ENCODE measurements at regions not wholly inside any gene's neighbourhood (a gene's known extent, or its start where the extent isn't known, plus 50 kb on each side); places are given as distances from the start of the nearest gene placed in this dataset.

DNA sequence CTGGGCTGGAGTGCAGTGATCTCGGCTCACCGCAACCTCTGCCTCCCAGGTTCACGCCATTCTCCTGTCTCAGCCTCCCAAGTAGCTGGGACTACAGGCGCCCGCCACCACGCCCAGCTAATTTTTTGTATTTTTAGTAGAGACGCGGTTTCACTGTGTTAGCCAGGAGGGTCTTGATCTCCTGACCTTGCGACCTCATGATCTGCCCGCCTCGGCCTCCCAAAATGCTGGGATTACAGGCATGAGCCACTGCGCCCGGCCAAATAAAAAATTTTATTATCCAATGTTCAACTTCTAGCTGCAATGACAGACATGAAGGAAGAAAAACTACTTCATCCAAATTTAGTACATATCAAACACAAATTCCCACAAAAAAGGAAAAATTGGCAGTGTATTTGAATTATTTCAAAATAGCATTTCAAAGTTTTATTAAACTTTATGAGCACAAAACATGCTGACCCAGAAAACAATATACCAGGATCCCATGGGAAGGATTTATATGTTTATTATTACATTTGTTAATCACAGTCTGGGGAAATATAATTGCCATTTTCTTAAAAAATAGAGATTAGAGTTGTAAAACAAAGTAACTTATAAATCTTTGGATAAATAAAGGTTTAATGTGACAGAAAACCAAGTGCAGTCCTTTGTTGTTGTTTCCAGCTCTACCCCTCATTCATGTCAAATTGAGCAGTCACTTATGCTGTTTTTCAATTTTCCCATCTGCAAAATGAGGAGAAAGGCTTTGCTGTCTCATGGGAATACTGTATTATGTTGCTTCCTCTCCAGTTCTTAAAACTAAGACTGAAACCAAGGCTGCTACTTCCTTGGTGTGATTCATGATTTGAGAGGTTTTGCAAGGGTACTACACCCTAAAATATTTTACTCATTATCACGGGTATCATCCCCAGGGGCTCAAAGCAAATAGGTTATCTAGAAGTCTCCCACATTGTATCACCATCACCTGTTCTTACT lies 155.2 kb upstream of the AVPR1A start:
- no peaks in the 10 kb centered on the region for H3K79me2 ChIP-seq (ENCODE audit: insufficient read depth, low read length)
- no peaks in the 10 kb centered on the region for H3K4me1 ChIP-seq (ENCODE audit: insufficient read depth, low read length)
- H3K27me3 ChIP-seq (ENCODE audit: control insufficient read depth in 1 of 2, insufficient read depth in 2 of 2, low read length in 2 of 2) = no peaks in the 10 kb centered on the region
- H3K36me3 ChIP-seq (replicated peaks in 1 of 2; ENCODE audit: control insufficient read depth in 1 of 2, insufficient read depth in 2 of 2, low read length in 2 of 2) = no peaks in the 10 kb centered on the region
- ChIA-PET POLR2A (no interaction called here), CTCF (ENCODE audit: low intra/inter-chr PET ratio, low total read pairs) (no interaction called here)
- H3K9ac ChIP-seq (ENCODE audit: insufficient read depth, low read depth, low read length) = no peak overlapping the region
- H2AFZ ChIP-seq (ENCODE audit: low read length) = no peak overlapping the region
- no peak overlapping the region for H3K4me3 ChIP-seq (replicated peaks in 1 of 3; ENCODE audit: insufficient read depth in 1 of 3, low read depth in 2 of 3, low read length in 3 of 3)
- TF ChIP-seq GMEB1 (CRISPR knock-in tag; IDR thresholded peaks at IDR 0.05; ENCODE audit: borderline replicate concordance) (no peak), GATAD1 (CRISPR knock-in tag; IDR thresholded peaks at IDR 0.05) (no peak), DZIP1 (CRISPR knock-in tag; IDR thresholded peaks at IDR 0.05) (no peak), ZNF576 (CRISPR knock-in tag; IDR thresholded peaks at IDR 0.05) (no peak), ZSCAN30 (CRISPR knock-in tag; IDR thresholded peaks at IDR 0.05) (no peak), ZNF687 (CRISPR knock-in tag; IDR thresholded peaks at IDR 0.05) (no peak), NFYC (CRISPR knock-in tag; IDR thresholded peaks at IDR 0.05) (no peak), SP4 (CRISPR knock-in tag; IDR thresholded peaks at IDR 0.05) (no peak), REXO4 (CRISPR knock-in tag; IDR thresholded peaks at IDR 0.05; ENCODE audit: borderline replicate concordance) (no peak), ZNF253 (CRISPR knock-in tag; IDR thresholded peaks at IDR 0.05; ENCODE audit: borderline replicate concordance) (no peak), ZNF264 (CRISPR knock-in tag; IDR thresholded peaks at IDR 0.05) (no peak), KLF16 (CRISPR knock-in tag; IDR thresholded peaks at IDR 0.05) (no peak), NCOA5 (CRISPR knock-in tag; IDR thresholded peaks at IDR 0.05) (no peak), MAFF (IDR thresholded peaks at IDR 0.05; ENCODE audit: low read depth, low read length) (no peak), ELF4 (CRISPR knock-in tag; IDR thresholded peaks at IDR 0.05; ENCODE audit: borderline replicate concordance) (no peak), ZNF672 (CRISPR knock-in tag; IDR thresholded peaks at IDR 0.05) (no peak)
- no peaks in the 10 kb centered on the region for H3K9me3 ChIP-seq (ENCODE audit: low read length)
- H3K4me2 ChIP-seq (ENCODE audit: low read depth, low read length) = no peak overlapping the region
- no peak overlapping the region for H3K27ac ChIP-seq (ENCODE audit: extremely low read length, insufficient read depth, low read length)
- intact Hi-C loops (cut with micrococcal nuclease; ENCODE audit: unreplicated experiment) (no loop called here), in situ Hi-C loops (cut with HindIII; ENCODE audit: extremely low pct_ligation_motif_present, low pct_unique_long_range_greater_than_20kb) (no loop called here)
- 46% methylated on average over 14 of the region's 14 CpGs for WGBS (ENCODE audit: low lambda C conversion rate)
- ATAC-seq = no peak
- no TSS peak for BruUV-seq (replicated peaks)
- DNase-seq (ENCODE audit: low spot score) = no peak
- H4K20me1 ChIP-seq (ENCODE audit: insufficient read depth, low read length) = no peaks in the 10 kb centered on the region
- FAIRE-seq = no peak

Measured in HepG2 (cell line).